ENCODE measurements at regions not wholly inside any gene's neighbourhood (a gene's known extent, or its start where the extent isn't known, plus 50 kb on each side); places are given as distances from the start of the nearest gene placed in this dataset.

DNA sequence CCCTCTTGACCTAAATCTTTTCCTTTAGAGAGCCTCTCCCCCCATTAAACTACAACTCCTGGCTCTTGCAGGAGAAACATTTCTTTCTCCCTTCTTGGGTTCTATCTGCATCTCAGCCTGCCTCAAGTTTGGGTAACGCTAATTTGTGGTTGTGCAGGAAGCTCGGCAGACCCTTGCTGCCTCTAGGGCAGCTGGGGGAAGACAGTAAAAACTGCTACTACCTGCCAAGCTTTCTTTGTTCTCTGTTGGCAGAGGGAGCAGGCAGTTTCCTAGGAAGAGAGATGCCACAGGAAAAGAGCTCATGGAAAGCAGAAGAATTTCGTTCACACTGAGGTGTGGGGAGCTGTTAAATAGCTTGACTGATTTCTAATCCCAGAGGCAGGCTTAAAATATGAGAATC lies 555.6 kb upstream of the IGFBP7 start:
- Mint-ChIP-seq H3K4me1 (peaks cover 8% of the 10 kb centered on the region), H3K27ac (ENCODE audit: unreplicated experiment) (no peak overlapping the region), H3K36me3 (ENCODE audit: low read depth) (no peaks in the 10 kb centered on the region), H3K27me3 (ENCODE audit: low read depth) (no peaks in the 10 kb centered on the region), H3K4me3 (no peak overlapping the region), H3K9me3 (no peaks in the 10 kb centered on the region)
- DNase-seq (ENCODE audit: low read depth, low spot score): no peak
- TF ChIP-seq, protein P1, sequence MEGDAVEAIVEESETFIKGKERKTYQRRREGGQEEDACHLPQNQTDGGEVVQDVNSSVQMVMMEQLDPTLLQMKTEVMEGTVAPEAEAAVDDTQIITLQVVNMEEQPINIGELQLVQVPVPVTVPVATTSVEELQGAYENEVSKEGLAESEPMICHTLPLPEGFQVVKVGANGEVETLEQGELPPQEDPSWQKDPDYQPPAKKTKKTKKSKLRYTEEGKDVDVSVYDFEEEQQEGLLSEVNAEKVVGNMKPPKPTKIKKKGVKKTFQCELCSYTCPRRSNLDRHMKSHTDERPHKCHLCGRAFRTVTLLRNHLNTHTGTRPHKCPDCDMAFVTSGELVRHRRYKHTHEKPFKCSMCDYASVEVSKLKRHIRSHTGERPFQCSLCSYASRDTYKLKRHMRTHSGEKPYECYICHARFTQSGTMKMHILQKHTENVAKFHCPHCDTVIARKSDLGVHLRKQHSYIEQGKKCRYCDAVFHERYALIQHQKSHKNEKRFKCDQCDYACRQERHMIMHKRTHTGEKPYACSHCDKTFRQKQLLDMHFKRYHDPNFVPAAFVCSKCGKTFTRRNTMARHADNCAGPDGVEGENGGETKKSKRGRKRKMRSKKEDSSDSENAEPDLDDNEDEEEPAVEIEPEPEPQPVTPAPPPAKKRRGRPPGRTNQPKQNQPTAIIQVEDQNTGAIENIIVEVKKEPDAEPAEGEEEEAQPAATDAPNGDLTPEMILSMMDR (conservative IDR thresholded peaks at IDR 0.05): no peak

DNA sequence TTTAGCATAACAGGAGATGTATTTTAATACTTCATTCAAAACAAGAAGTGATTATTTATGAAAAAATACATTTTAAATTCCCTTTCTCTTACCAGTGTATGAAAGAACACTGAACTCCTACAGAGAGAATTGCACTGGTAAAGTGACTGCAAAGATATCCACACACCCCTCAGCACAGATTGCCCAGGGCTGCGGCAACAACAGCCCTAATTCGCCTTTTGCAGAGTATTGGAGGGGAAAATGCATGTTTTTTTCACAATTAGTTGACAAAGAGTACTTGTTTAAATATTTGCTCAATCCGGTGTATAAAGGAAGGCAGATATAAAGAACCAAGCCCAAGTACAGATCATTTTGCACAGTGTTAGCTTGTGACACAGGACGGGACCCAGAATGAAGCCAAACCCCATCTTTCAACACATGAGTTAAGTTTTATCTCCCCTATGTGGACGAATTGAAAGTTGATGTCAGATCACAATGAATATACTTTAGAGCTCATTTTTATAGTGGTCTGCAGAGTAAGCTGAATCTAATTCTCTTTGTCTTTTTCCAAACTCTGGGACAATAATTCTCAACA lies 551.4 kb upstream of the IGFBP7 start:
- Mint-ChIP-seq H3K27ac (ENCODE audit: unreplicated experiment) (no peak overlapping the region), H3K27me3 (ENCODE audit: low read depth) (no peaks in the 10 kb centered on the region), H3K9me3 (no peaks in the 10 kb centered on the region), H3K36me3 (ENCODE audit: low read depth) (no peaks in the 10 kb centered on the region), H3K4me1 (no peaks in the 10 kb centered on the region), H3K4me3 (no peak overlapping the region)
- no peak for DNase-seq (ENCODE audit: low read depth, low spot score)
- TF ChIP-seq, protein P1 (conservative IDR thresholded peaks at IDR 0.05): no peak

DNA sequence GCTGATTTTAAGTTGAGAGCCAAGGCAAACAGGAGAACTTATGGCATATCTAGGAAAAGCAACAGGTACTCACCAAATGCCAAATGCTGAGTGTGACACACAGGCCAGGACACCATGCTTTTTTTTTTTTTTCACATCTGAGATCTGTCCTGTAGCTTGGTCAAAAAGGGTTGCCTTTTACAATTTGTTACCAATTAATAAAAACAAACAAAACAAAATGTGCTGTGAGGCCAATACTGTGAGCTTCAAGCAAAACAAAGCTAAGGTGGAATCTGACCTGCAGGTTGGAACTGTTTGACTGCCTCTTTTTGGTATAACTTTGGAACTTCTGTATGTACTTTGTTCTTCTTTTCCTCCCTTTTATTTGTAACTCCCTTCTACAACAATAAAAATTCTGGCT lies 548.5 kb upstream of the IGFBP7 start:
- Mint-ChIP-seq H3K4me1 (no peaks in the 10 kb centered on the region), H3K9me3 (peaks cover 4% of the 10 kb centered on the region), H3K36me3 (ENCODE audit: low read depth) (no peaks in the 10 kb centered on the region), H3K27ac (ENCODE audit: unreplicated experiment) (no peak overlapping the region), H3K4me3 (no peak overlapping the region), H3K27me3 (ENCODE audit: low read depth) (no peaks in the 10 kb centered on the region)
- TF ChIP-seq, protein P1 (conservative IDR thresholded peaks at IDR 0.05): no peak
- no peak for DNase-seq (ENCODE audit: low read depth, low spot score)

DNA sequence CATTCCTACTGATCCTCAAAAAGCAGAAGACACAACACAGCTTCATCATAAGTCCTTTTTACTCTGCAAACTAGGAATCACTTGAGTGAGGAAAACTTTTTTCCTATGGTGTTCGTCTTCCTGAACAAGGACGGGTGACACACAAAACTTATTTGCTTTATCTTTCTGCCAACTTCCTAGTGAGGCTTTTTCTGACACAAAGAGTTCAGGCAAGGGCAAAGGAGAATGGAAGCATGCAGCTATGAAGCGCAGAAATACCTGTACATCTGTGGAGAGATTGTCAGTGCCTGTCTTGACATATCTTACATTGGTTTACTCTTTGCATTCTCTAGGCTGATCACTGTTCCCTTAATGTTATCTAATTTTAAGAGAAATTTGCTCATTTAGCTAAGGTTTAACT lies 548.0 kb upstream of the IGFBP7 start:
- H3K27me3 Mint-ChIP-seq (ENCODE audit: low read depth): no peaks in the 10 kb centered on the region
- H3K4me1 Mint-ChIP-seq: no peaks in the 10 kb centered on the region
- H3K9me3 Mint-ChIP-seq: peaks cover 4% of the 10 kb centered on the region
- no peak overlapping the region for H3K4me3 Mint-ChIP-seq
- H3K27ac Mint-ChIP-seq (ENCODE audit: unreplicated experiment): no peak overlapping the region
- no peak for DNase-seq (ENCODE audit: low read depth, low spot score)
- TF ChIP-seq, protein P1 (conservative IDR thresholded peaks at IDR 0.05): no peak
- no peaks in the 10 kb centered on the region for H3K36me3 Mint-ChIP-seq (ENCODE audit: low read depth)

DNA sequence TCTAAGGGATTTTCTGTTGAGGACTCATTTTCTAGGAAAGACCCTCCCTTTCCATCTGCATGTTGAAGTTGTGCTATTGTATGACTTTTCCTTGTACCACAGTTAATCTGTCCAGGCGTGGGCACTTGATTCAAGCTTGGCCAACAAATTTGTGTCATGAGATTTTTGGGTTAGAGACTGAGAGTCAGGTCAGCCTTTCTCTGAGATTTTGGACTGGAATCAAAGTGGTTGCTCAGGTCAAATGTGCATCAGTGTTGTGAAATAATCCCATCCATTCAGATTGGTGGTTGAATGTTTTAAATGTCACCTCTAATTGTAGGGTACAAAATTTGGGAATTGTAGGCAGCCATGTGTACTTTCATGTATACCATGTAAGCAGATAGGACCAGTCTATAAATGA lies 545.2 kb upstream of the IGFBP7 start:
- peaks cover 4% of the 10 kb centered on the region for H3K9me3 Mint-ChIP-seq
- peaks cover 19% of the 10 kb centered on the region for H3K4me1 Mint-ChIP-seq
- H3K36me3 Mint-ChIP-seq (ENCODE audit: low read depth): no peaks in the 10 kb centered on the region
- no peak for DNase-seq (ENCODE audit: low read depth, low spot score)
- H3K4me3 Mint-ChIP-seq: no peak overlapping the region
- H3K27ac Mint-ChIP-seq (ENCODE audit: unreplicated experiment): no peak overlapping the region
- H3K27me3 Mint-ChIP-seq (ENCODE audit: low read depth): no peaks in the 10 kb centered on the region
- TF ChIP-seq, protein P1 (conservative IDR thresholded peaks at IDR 0.05): no peak

Measured in neural crest cell (in vitro differentiated cells).